CD4-positive, CD25-positive, alpha-beta regulatory T cell (primary cell): ENCODE measurements at regions not wholly inside any gene's neighbourhood (a gene's known extent, or its start where the extent isn't known, plus 50 kb on each side); places are given as distances from the start of the nearest gene placed in this dataset.
A peak's percentile ranks its signal among the peaks of the same experiment; 100 is the strongest.
"Not testable (repeated sequence)": the region's sequence is repeated elsewhere in the genome, so short reads cannot be mapped to it uniquely, and the experiment has no call there.

Source experiments
- ATAC-seq, 2 donors: fragments of 150-1000 bp; cut with Tn5 transposase; one replicate each; pipeline ENCODE4 v1.10.0; 2021; ENCODE audit warnings: low read depth in 2 of 2, moderate number of reproducible peaks in 2 of 2, moderate library complexity in 1 of 2
- DNase-seq, 3 donors: peaks; one replicate each; pipeline versions ENCODE4 v3.0.0 to v3.0.0-alpha.2; 2012 to 2022; ENCODE audit warnings: mixed read lengths in 1 of 3
- H3K27ac ChIP-seq: one replicate; pipeline ENCODE4 v1.7.0; 2013; ENCODE audit warnings: mild to moderate bottlenecking, low read length; ENCODE audit not compliant: insufficient read depth, poor library complexity, severe bottlenecking
- H3K27me3 ChIP-seq: one replicate; pipeline ENCODE4 v1.7.0; 2013; ENCODE audit warnings: low read length; ENCODE audit not compliant: control insufficient read depth, insufficient read depth
- H3K36me3 ChIP-seq: one replicate; pipeline ENCODE4 v1.7.0; 2013; ENCODE audit warnings: mild to moderate bottlenecking, low read length, moderate library complexity; ENCODE audit not compliant: control insufficient read depth, insufficient read depth
- H3K4me1 ChIP-seq: 2 replicates; pipeline ENCODE4 v1.7.0; 2013; ENCODE audit warnings: mild to moderate bottlenecking, low read length; ENCODE audit not compliant: insufficient read depth, control insufficient read depth, poor library complexity, severe bottlenecking
- H3K4me3 ChIP-seq: one replicate; pipeline ENCODE4 v1.7.0; 2013; ENCODE audit warnings: low read depth, mild to moderate bottlenecking, low read length, moderate library complexity
- H3K9me3 ChIP-seq, 2 experiments: 1 replicate in 1 of 2; 2 replicates in 1 of 2; pipeline ENCODE4 v1.7.0; 2013; ENCODE audit warnings: low read length in 2 of 2, mild to moderate bottlenecking in 1 of 2, moderate library complexity in 1 of 2; ENCODE audit not compliant: control insufficient read depth in 2 of 2
- H3K27ac Mint-ChIP-seq, 3 donors: one replicate each; pipeline ENCODE4 v1.8.0; 2020 to 2022; ENCODE audit warnings: mild to moderate bottlenecking in 3 of 3, mixed read lengths in 3 of 3, moderate library complexity in 2 of 3
- H3K27me3 Mint-ChIP-seq: one replicate; pipeline ENCODE4 v1.8.0; 2022; ENCODE audit warnings: mild to moderate bottlenecking, mixed read lengths
- H3K36me3 Mint-ChIP-seq: one replicate; pipeline ENCODE4 v1.8.0; 2020; ENCODE audit warnings: mixed read lengths
- H3K4me1 Mint-ChIP-seq, 4 donors: one replicate each; pipeline ENCODE4 v1.8.0; 2020 to 2022; ENCODE audit warnings: mixed read lengths in 4 of 4, mild to moderate bottlenecking in 1 of 4
- H3K4me3 Mint-ChIP-seq, 4 donors: one replicate each; pipeline ENCODE4 v1.8.0; 2020 to 2022; ENCODE audit warnings: mild to moderate bottlenecking in 4 of 4, mixed read lengths in 4 of 4, moderate library complexity in 3 of 4
- H3K9me3 Mint-ChIP-seq, 7 donors: one replicate each; pipeline ENCODE4 v1.8.0; 2020 to 2022; ENCODE audit warnings: mixed read lengths in 7 of 7, mild to moderate bottlenecking in 3 of 7, moderate library complexity in 2 of 7

- no peak overlapping the region for H3K4me3 ChIP-seq
- H3K9me3 Mint-ChIP-seq, result peaks cover 0 to 22% (median 7%) of the 10 kb centered on the region in 7 donors
- H3K27me3 Mint-ChIP-seq, result no peaks in the 10 kb centered on the region
- no peak overlapping the region for H3K27ac ChIP-seq
- H3K4me1 ChIP-seq, result no peaks in the 10 kb centered on the region
- ATAC-seq, result no peak
- H3K9me3 ChIP-seq, result peaks cover 3 to 4% of the 10 kb centered on the region in 2 experiments
- no peaks in the 10 kb centered on the region for H3K36me3 ChIP-seq
- no peaks in the 10 kb centered on the region for H3K27me3 ChIP-seq
- no peaks in the 10 kb centered on the region for H3K36me3 Mint-ChIP-seq
- H3K4me3 Mint-ChIP-seq, result no peak overlapping the region
- no peak overlapping the region for H3K27ac Mint-ChIP-seq
- no peak for DNase-seq
- no peaks in the 10 kb centered on the region for H3K4me1 Mint-ChIP-seq
Observed at GRCh38 chr13:68895696-68896095, 1211.9 kb upstream of the ATXN8OS start.

DNA sequence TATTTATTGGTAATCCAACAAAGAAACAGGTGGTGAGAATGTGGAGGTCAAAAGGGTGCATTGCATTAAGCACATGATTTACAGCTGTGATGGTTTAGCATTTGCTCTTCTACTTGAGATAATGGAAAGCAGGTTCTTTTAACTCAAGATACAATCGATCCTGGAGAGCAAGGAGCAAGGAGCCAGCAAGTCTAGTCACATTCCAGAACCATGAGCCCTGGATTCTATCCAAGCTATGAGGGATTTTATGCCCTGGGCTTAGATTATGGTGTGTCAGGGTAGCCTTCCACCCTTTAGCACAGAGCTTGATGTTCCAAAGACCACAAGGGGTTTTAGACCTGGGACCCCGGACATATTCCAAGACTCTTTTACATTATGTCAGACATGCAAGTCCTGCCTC is 1213.9 kb upstream of the ATXN8OS start:
- H3K27me3 ChIP-seq, ATAC-seq, H3K4me3 ChIP-seq, H3K36me3 ChIP-seq, H3K36me3 Mint-ChIP-seq, DNase-seq, H3K27ac ChIP-seq, H3K4me1 ChIP-seq, H3K9me3 ChIP-seq, H3K27me3 Mint-ChIP-seq, H3K4me1 Mint-ChIP-seq, H3K4me3 Mint-ChIP-seq, H3K27ac Mint-ChIP-seq: not testable (repeated sequence)
- peaks cover 0 to 33% (median 14%) of the 10 kb centered on the region in 7 donors for H3K9me3 Mint-ChIP-seq

- DNase-seq, H3K4me3 ChIP-seq, H3K27ac Mint-ChIP-seq, ATAC-seq, H3K9me3 ChIP-seq, H3K4me1 Mint-ChIP-seq, H3K36me3 Mint-ChIP-seq, H3K27ac ChIP-seq, H3K4me1 ChIP-seq, H3K27me3 Mint-ChIP-seq, H3K4me3 Mint-ChIP-seq, H3K36me3 ChIP-seq, H3K27me3 ChIP-seq: not testable (repeated sequence)
- peaks cover 0 to 35% (median 14%) of the 10 kb centered on the region in 7 donors for H3K9me3 Mint-ChIP-seq
Observed at GRCh38 chr13:68892596-68892995, 1215.0 kb upstream of the ATXN8OS start.

GRCh38 chr13:68890101-68890500 is 1217.5 kb upstream of the ATXN8OS start:
- H3K27me3 Mint-ChIP-seq, H3K4me1 Mint-ChIP-seq, H3K36me3 ChIP-seq, H3K27ac ChIP-seq, H3K9me3 ChIP-seq, H3K27me3 ChIP-seq, ATAC-seq, H3K4me1 ChIP-seq, H3K36me3 Mint-ChIP-seq, H3K27ac Mint-ChIP-seq, DNase-seq, H3K4me3 ChIP-seq: not testable (repeated sequence)
- Mint-ChIP-seq H3K9me3 (peaks cover 0 to 36% (median 10%) of the 10 kb centered on the region in 7 donors), H3K4me3 (peak overlapping the region in 1 of 4 donors; percentile 13)

GRCh38 chr13:68888832-68889231 is 1218.8 kb upstream of the ATXN8OS start:
- Histone ChIP-seq H3K4me3 (no peak overlapping the region), H3K4me1 (no peaks in the 10 kb centered on the region), H3K27ac (no peak overlapping the region), H3K27me3 (no peaks in the 10 kb centered on the region), H3K9me3 (peaks cover 3 to 7% of the 10 kb centered on the region in 2 experiments), H3K36me3 (no peaks in the 10 kb centered on the region)
- DNase-seq (no peak), ATAC-seq (no peak)
- Mint-ChIP-seq H3K27me3 (no peaks in the 10 kb centered on the region), H3K27ac (no peak overlapping the region), H3K36me3 (no peaks in the 10 kb centered on the region), H3K4me1 (no peaks in the 10 kb centered on the region), H3K4me3 (no peak overlapping the region), H3K9me3 (peaks cover 0 to 39% (median 9%) of the 10 kb centered on the region in 7 donors)

- H3K27me3 Mint-ChIP-seq, result no peaks in the 10 kb centered on the region
- Histone ChIP-seq H3K27me3 (no peaks in the 10 kb centered on the region), H3K27ac (no peak overlapping the region), H3K4me3 (no peak overlapping the region), H3K4me1 (no peaks in the 10 kb centered on the region), H3K9me3 (peaks cover 3 to 6% of the 10 kb centered on the region in 2 experiments), H3K36me3 (no peaks in the 10 kb centered on the region)
- no peaks in the 10 kb centered on the region for H3K4me1 Mint-ChIP-seq
- DNase-seq (no peak), ATAC-seq (no peak)
- no peak overlapping the region for H3K4me3 Mint-ChIP-seq
- no peaks in the 10 kb centered on the region for H3K36me3 Mint-ChIP-seq
- H3K27ac Mint-ChIP-seq, result no peak overlapping the region
- peaks cover 2 to 22% (median 10%) of the 10 kb centered on the region in 7 donors for H3K9me3 Mint-ChIP-seq
Observed at GRCh38 chr13:68872338-68872737, 1235.3 kb upstream of the ATXN8OS start.

- Histone ChIP-seq H3K9me3 (peaks cover 4 to 23% of the 10 kb centered on the region in 2 experiments), H3K4me1 (no peaks in the 10 kb centered on the region), H3K27me3 (no peaks in the 10 kb centered on the region), H3K4me3 (no peak overlapping the region), H3K27ac (no peak overlapping the region), H3K36me3 (no peaks in the 10 kb centered on the region)
- ATAC-seq (no peak), DNase-seq (no peak)
- H3K27me3 Mint-ChIP-seq, result no peaks in the 10 kb centered on the region
- H3K4me1 Mint-ChIP-seq, result no peaks in the 10 kb centered on the region
- no peak overlapping the region for H3K4me3 Mint-ChIP-seq
- peaks cover 0 to 28% (median 4%) of the 10 kb centered on the region in 7 donors for H3K9me3 Mint-ChIP-seq
- H3K27ac Mint-ChIP-seq, result no peak overlapping the region
- no peaks in the 10 kb centered on the region for H3K36me3 Mint-ChIP-seq
Observed at GRCh38 chr13:68851026-68851425, 1256.6 kb upstream of the ATXN8OS start.

DNA sequence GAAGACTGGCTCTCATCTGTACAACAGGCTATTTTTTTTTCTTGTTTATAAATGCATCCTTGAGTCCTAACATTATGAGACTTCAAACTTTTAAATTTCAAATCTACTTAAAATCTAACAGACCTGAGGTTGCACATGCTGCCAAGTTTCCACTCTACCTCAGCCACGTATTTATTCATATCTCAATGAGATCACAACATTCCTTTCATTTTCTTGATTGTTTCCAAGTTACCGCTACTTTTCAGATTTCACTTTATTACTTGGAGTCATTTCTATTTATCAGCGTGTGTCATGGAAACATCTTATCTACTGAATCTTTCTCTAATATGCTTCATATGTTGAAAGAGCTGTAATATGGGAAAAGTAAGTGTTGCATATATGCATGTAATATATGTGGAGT is 1257.5 kb upstream of the ATXN8OS start:
- no peak overlapping the region for H3K4me3 ChIP-seq
- no peaks in the 10 kb centered on the region for H3K36me3 Mint-ChIP-seq
- H3K36me3 ChIP-seq, result no peaks in the 10 kb centered on the region
- H3K9me3 Mint-ChIP-seq, result peaks cover 0 to 31% (median 4%) of the 10 kb centered on the region in 7 donors
- H3K9me3 ChIP-seq, result peaks cover 4 to 23% of the 10 kb centered on the region in 2 experiments
- ATAC-seq (no peak), DNase-seq (no peak)
- no peak overlapping the region for H3K27ac ChIP-seq
- no peaks in the 10 kb centered on the region for H3K4me1 ChIP-seq
- no peaks in the 10 kb centered on the region for H3K27me3 ChIP-seq
- no peak overlapping the region for H3K27ac Mint-ChIP-seq
- H3K4me3 Mint-ChIP-seq, result no peak overlapping the region
- no peaks in the 10 kb centered on the region for H3K27me3 Mint-ChIP-seq
- no peaks in the 10 kb centered on the region for H3K4me1 Mint-ChIP-seq
